ENCODE measurements at regions not wholly inside any gene's neighbourhood (a gene's known extent, or its start where the extent isn't known, plus 50 kb on each side); places are given as distances from the start of the nearest gene placed in this dataset.

DNA sequence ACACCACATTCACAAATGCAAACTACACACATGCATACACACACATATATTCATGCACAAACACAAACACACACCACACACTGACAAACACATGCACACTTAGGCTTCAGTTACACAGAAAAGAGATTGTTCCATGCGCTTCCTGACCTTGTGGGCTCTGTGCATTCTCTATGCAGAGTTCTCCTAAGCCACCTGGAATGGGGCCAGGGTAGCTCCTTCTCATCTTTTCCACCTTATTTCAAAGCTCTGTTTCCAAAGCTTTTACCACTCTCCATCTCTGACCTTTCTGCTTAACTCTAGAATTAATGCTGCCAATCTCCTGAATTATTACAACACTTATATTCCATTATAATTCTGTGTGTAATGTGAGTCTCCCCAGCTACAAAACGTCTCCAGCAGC is 522.3 kb upstream of the MYT1L start:
- TF ChIP-seq, protein P1, sequence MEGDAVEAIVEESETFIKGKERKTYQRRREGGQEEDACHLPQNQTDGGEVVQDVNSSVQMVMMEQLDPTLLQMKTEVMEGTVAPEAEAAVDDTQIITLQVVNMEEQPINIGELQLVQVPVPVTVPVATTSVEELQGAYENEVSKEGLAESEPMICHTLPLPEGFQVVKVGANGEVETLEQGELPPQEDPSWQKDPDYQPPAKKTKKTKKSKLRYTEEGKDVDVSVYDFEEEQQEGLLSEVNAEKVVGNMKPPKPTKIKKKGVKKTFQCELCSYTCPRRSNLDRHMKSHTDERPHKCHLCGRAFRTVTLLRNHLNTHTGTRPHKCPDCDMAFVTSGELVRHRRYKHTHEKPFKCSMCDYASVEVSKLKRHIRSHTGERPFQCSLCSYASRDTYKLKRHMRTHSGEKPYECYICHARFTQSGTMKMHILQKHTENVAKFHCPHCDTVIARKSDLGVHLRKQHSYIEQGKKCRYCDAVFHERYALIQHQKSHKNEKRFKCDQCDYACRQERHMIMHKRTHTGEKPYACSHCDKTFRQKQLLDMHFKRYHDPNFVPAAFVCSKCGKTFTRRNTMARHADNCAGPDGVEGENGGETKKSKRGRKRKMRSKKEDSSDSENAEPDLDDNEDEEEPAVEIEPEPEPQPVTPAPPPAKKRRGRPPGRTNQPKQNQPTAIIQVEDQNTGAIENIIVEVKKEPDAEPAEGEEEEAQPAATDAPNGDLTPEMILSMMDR (IDR thresholded peaks at IDR 0.05) = no peak
- no peak for TF ChIP-seq POLR2AphosphoS5 (IDR thresholded peaks at IDR 0.05)
- no peak for TF ChIP-seq POLR2A (IDR thresholded peaks at IDR 0.05; ENCODE audit: low read depth)
